Smooth muscle cell (in vitro differentiated cells): ENCODE measurements at regions not wholly inside any gene's neighbourhood (a gene's known extent, or its start where the extent isn't known, plus 50 kb on each side); places are given as distances from the start of the nearest gene placed in this dataset.

Experiments
- DNase-seq: peaks from one replicate; lab custom pipeline; 2025; ENCODE audit not compliant: unreplicated experiment; lab: John Stamatoyannopoulos, UW
- H2AFZ ChIP-seq: fragments of 200-600 bp; sonication (generic); 2 replicates; pipeline ENCODE4 v1.6.0; 2016; ENCODE audit warnings: antibody characterized with exemption, low read depth, mild to moderate bottlenecking
- H3F3A ChIP-seq: fragments of 200-600 bp; sonication (generic); 2 replicates; pipeline ENCODE4 v1.6.0; 2017; ENCODE audit warnings: antibody characterized with exemption, low read depth
- H3K27ac ChIP-seq: fragments of 200-600 bp; sonication (generic); 2 replicates; pipeline ENCODE4 v1.5.1; 2016; ENCODE audit warnings: low read depth, mild to moderate bottlenecking
- H3K27me3 ChIP-seq: fragments of 200-600 bp; sonication (generic); 2 replicates; pipeline ENCODE4 v1.6.1; 2016; ENCODE audit warnings: low read depth, mild to moderate bottlenecking
- H3K36me3 ChIP-seq: fragments of 200-600 bp; sonication (generic); 2 replicates; pipeline ENCODE4 v1.5.1; 2016; ENCODE audit warnings: low read depth
- H3K4me1 ChIP-seq: fragments of 200-600 bp; sonication (generic); 2 replicates; pipeline ENCODE4 v1.5.1; 2016; ENCODE audit warnings: low read depth
- H3K4me2 ChIP-seq: fragments of 200-600 bp; sonication (generic); 2 replicates; pipeline ENCODE4 v1.6.0; 2016; ENCODE audit warnings: mild to moderate bottlenecking
- H3K4me3 ChIP-seq: fragments of 200-600 bp; sonication (generic); 2 replicates; pipeline ENCODE4 v1.5.1; 2016; ENCODE audit warnings: mild to moderate bottlenecking
- H3K79me2 ChIP-seq: fragments of 200-600 bp; sonication (generic); 2 replicates; pipeline ENCODE4 v1.6.0; 2016; ENCODE audit warnings: low read depth, mild to moderate bottlenecking
- H3K9ac ChIP-seq: fragments of 200-600 bp; sonication (generic); 2 replicates; pipeline ENCODE4 v1.6.0; 2016; ENCODE audit warnings: low read depth
- H3K9me3 ChIP-seq: fragments of 200-600 bp; sonication (generic); replicated peaks from 2 replicates; pipeline ENCODE4 v1.5.1; 2016; ENCODE audit warnings: low read depth
- H4K20me1 ChIP-seq: fragments of 200-600 bp; sonication (generic); 2 replicates; pipeline ENCODE4 v1.6.0; 2016; ENCODE audit warnings: low read depth
- CTCF ChIP-seq: fragments of 200-600 bp; sonication (generic); IDR thresholded peaks from 2 replicates; pipeline ENCODE4 v1.5.1; 2017; ENCODE audit warnings: borderline replicate concordance, mild to moderate bottlenecking, antibody characterized with exemption; ENCODE audit not compliant: insufficient read depth, poor library complexity, severe bottlenecking
- WGBS: methylation state at CpG from one replicate; pipeline ENCODE4 v1.1.7; 2016; ENCODE audit warnings: low lambda C conversion rate; 5-methylcytosine and 5-hydroxymethylcytosine counted together

DNA sequence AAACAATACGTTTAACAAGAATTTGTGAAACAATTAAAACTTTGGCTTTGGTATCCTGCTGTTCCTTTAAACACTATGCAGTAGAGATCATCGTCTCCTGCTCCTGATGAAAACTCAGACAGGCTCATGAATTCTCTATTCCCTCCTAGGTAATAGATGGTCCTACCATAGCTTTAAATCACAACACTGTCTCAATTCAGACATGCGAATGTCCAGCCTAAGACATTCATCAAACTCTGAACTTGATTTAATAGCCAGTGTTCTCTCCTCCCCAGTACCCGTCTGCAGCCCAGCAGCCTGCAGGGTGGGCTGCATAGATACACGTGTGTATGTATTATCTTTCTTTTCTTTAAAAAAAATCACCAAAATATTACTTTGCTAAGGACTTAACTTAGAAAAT lies 232.8 kb downstream of the TTLL2 start:
- Histone ChIP-seq H3K9me3 (peaks cover 4% of the 10 kb centered on the region), H3K4me1 (no peaks in the 10 kb centered on the region), H3K36me3 (no peaks in the 10 kb centered on the region), H2AFZ (no peak overlapping the region), H3K4me3 (no peak overlapping the region), H3K27me3 (no peaks in the 10 kb centered on the region), H3F3A (no peaks in the 10 kb centered on the region), H3K4me2 (no peak overlapping the region), H3K27ac (no peak overlapping the region), H3K79me2 (no peaks in the 10 kb centered on the region), H4K20me1 (no peaks in the 10 kb centered on the region), H3K9ac (no peak overlapping the region)
- no peak for DNase-seq
- no peak for TF ChIP-seq CTCF
- 90% methylated on average over 5 of the region's 5 CpGs for WGBS

GRCh38 chr6:167558246-167559177 lies 233.6 kb downstream of the TTLL2 start:
- no peak overlapping the region for H3K9ac ChIP-seq
- DNase-seq, result no peak
- no peaks in the 10 kb centered on the region for H4K20me1 ChIP-seq
- peak overlapping the region; percentile 6 for H3K27ac ChIP-seq
- H3K4me3 ChIP-seq, result no peak overlapping the region
- no peaks in the 10 kb centered on the region for H3F3A ChIP-seq
- H3K36me3 ChIP-seq, result no peaks in the 10 kb centered on the region
- H3K4me1 ChIP-seq, result no peaks in the 10 kb centered on the region
- no peak for TF ChIP-seq CTCF
- H2AFZ ChIP-seq, result no peak overlapping the region
- 52% methylated on average over 14 of the region's 14 CpGs for WGBS
- H3K79me2 ChIP-seq, result no peaks in the 10 kb centered on the region
- H3K27me3 ChIP-seq, result no peaks in the 10 kb centered on the region
- H3K4me2 ChIP-seq, result peak overlapping the region; percentile 22
- H3K9me3 ChIP-seq, result peaks cover 4% of the 10 kb centered on the region

DNA sequence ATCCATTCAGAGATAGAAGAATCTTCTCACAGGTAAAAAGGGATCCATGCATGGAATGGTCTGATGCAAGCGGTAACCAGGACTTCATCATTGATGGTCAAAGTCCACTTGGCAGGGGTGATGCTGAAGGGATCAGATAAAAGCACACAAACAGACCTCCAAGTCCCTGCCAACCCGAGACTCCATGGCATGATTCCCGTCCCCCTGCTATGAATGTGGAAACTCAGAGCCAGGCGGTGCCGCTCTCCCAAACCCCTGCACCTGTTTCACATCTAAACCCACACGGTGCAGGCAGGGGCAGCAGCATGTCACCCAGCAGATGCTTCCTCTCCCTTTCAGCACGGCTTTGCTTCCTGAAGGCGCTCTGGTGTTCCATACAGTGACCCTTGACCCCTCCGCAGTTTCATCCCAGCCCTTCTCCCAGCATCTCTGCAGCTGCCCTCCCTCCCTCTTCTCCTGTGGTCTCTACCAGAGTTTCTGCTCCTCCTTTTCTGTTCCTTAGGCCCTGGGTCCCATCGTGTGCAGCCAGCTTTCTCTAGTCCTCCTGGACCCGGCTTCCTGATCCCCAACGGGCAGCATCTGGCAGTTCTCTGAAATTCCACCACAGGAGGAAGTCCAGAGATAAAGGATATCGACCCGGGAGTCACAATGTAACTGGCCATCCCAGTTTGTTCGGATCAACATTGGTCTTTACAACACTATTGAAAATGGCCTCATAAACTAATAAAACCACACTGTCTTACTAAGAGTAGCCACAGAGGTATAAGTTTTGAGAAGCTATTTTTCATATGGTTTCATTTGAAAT lies 235.0 kb downstream of the TTLL2 start:
- Histone ChIP-seq H3K27ac (no peak overlapping the region), H3K27me3 (no peaks in the 10 kb centered on the region), H3F3A (no peaks in the 10 kb centered on the region), H2AFZ (no peak overlapping the region), H3K4me3 (no peak overlapping the region), H3K9me3 (peaks cover 4% of the 10 kb centered on the region), H3K9ac (no peak overlapping the region), H3K79me2 (no peaks in the 10 kb centered on the region), H4K20me1 (no peaks in the 10 kb centered on the region), H3K4me1 (no peaks in the 10 kb centered on the region), H3K4me2 (no peak overlapping the region), H3K36me3 (no peaks in the 10 kb centered on the region)
- TF ChIP-seq CTCF, result no peak
- 80% methylated on average over 15 of the region's 15 CpGs for WGBS
- no peak for DNase-seq
